ENCODE measurements at regions not wholly inside any gene's neighbourhood (a gene's known extent, or its start where the extent isn't known, plus 50 kb on each side); places are given as distances from the start of the nearest gene placed in this dataset.

DNA sequence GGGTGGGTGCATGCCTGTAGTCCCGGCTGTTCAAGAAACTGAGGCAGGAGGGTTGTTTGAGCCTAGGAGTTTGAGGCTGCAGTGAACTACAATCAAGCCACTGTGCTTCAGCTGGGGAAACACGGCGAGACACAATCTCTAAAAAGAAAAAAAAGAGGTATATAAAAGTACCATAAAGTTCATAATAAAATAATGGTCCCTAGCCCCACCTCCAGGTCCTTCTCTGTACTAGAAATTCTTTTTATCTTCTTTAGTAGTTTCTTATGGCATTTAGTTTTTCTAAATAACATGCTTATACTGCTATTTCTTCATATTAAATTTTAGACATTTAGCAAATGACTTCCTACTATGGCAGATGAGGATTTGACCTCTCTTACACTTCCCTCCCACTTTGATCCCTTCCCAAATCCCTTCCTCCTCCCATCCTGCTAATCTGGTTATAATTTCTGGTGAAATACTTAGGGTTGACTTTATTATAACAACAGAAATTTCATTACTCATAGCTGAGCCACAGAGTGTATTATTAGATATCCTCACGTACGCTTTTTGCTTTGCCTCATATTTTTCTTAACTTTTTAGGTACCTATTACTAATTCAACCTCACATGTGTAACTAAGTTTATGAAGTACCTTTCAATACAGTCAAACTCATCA is 94.7 kb downstream of the SLC41A2 start:
- no peak for DNase-seq (ENCODE audit: extremely low spot score)
- CTCF ChIA-PET = no interaction called here
- no peak for TF ChIP-seq PKNOX1 (IDR thresholded peaks at IDR 0.05)
- TF ChIP-seq FOXM1 (IDR thresholded peaks at IDR 0.05; ENCODE audit: borderline replicate concordance) = no peak
- TF ChIP-seq ELF4 (IDR thresholded peaks at IDR 0.05) = no peak
- no peak for TF ChIP-seq SP1 (IDR thresholded peaks at IDR 0.05)
- TF ChIP-seq ARNT (IDR thresholded peaks at IDR 0.05) = no peak
- TF ChIP-seq CTBP1 (IDR thresholded peaks at IDR 0.05; ENCODE audit: borderline replicate concordance) = no peak
- no peak for TF ChIP-seq FOXA1 (IDR thresholded peaks at IDR 0.05)
- no peak for TF ChIP-seq BHLHE40 (IDR thresholded peaks at IDR 0.05; ENCODE audit: borderline replicate concordance)
- no peak for TF ChIP-seq L3MBTL2 (conservative IDR thresholded peaks at IDR 0.05)
- TF ChIP-seq SUZ12 (IDR thresholded peaks at IDR 0.05) = no peak
- TF ChIP-seq TARDBP (IDR thresholded peaks at IDR 0.05) = no peak
- no peak for TF ChIP-seq FOXK2 (IDR thresholded peaks at IDR 0.05)
- no peak for TF ChIP-seq HDGF (IDR thresholded peaks at IDR 0.05; ENCODE audit: borderline replicate concordance)
- TF ChIP-seq ZNF384 (IDR thresholded peaks at IDR 0.05) = no peak
- no peak for TF ChIP-seq NFRKB (IDR thresholded peaks at IDR 0.05)
- TF ChIP-seq LEF1 (IDR thresholded peaks at IDR 0.05; ENCODE audit: borderline replicate concordance) = no peak
- POLR2A ChIA-PET = no interaction called here

DNA sequence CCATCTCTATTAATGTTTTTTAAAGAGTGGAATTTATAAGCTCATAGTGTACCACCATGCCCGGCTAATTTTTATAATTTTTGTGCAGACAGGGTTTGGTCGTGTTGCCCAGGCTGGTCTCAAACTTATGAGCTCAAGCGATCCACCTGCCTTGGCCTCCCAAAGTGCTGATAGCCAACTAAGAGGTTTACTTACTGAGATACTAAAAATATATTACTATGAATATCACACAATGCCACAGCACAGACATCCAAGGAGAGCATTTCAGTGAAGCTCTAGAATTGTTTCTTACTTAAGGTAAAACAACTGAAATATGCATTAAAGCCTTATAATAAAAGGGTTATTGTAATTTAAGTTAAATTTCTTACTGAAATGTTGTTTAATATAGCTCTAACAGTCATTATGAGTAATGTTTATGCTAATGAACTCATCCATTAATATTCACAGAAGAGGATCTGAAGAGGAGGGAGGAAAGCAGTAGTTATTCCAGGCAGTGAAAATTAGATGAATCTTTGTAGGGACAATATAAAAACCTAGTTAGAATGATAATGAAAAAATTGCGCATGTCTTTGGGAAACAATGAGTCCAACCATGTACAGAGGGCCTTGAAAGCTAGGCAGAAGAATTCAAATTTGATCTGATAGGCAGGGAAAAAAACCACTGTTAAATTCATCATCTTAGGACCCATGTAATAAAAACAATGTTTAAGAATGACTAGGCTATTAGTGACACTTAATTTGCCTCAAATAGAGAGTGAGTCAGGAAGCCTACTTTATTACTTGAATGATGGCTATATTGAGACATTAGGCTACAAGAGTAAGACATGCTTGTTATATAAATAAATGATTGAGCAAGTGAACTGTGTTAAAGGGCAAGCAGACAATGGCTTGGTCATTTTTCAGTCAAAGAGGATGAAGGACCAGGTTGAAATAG is 99.2 kb downstream of the SLC41A2 start:
- no peak for TF ChIP-seq SUZ12 (IDR thresholded peaks at IDR 0.05)
- TF ChIP-seq NFRKB (IDR thresholded peaks at IDR 0.05) = no peak
- TF ChIP-seq SP1 (IDR thresholded peaks at IDR 0.05) = no peak
- no peak for TF ChIP-seq TARDBP (IDR thresholded peaks at IDR 0.05)
- TF ChIP-seq FOXA1 (IDR thresholded peaks at IDR 0.05) = no peak
- TF ChIP-seq ZNF384 (IDR thresholded peaks at IDR 0.05) = no peak
- TF ChIP-seq HDGF (IDR thresholded peaks at IDR 0.05; ENCODE audit: borderline replicate concordance) = no peak
- no peak for TF ChIP-seq BHLHE40 (IDR thresholded peaks at IDR 0.05; ENCODE audit: borderline replicate concordance)
- TF ChIP-seq FOXK2 (IDR thresholded peaks at IDR 0.05) = no peak
- no peak for TF ChIP-seq LEF1 (IDR thresholded peaks at IDR 0.05; ENCODE audit: borderline replicate concordance)
- POLR2A ChIA-PET = no interaction called here
- DNase-seq (ENCODE audit: extremely low spot score) = no peak
- CTCF ChIA-PET = interaction anchor here (0.5 kb wide), 1 partner anchor 23 kb away, joined by 3 read pairs; no protein-coding TSS in a partner anchor

DNA sequence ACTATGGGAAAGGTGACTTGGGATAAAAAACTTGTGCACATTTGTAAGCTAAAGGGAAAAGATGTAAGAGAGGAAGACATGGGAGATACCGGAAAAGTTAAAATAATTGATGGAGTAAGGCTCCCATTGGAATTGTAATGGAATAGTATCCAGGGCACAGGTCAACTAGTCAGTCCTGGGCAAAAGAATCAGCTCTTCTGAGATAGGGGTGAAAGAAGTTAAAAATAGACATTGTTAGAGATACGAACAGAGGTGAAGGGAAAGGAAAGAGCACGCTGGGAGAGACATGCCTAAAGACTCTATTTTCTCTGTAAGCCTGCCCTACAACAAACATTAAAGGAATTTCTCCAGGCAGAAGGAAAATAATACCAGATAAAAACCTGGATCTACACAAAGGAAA is 101.6 kb downstream of the SLC41A2 start:
- no peak for DNase-seq (ENCODE audit: extremely low spot score)
- POLR2A ChIA-PET = no interaction called here
- CTCF ChIA-PET = no interaction called here
- TF ChIP-seq TARDBP (IDR thresholded peaks at IDR 0.05) (no peak), FOXA1 (IDR thresholded peaks at IDR 0.05) (no peak), ELF4 (IDR thresholded peaks at IDR 0.05) (no peak)

DNA sequence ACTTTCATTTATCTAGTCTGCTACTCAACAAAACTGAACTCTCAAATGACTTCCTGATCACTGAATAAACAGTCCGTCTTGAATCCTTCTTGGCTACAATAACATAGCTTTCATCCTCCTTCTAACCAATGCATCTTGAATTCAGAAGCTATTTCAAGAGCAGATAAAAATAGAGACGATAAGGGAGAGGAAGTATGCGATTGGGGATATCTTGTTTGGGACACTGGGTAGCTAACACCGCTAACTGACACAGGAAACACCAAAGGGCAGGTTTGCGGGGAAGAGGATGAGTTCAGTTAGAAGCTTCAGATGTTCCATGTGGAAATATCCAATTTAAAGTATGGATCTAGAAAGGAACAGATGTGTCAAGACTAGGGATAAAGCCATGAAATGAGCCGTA is 102.5 kb downstream of the SLC41A2 start:
- DNase-seq (ENCODE audit: extremely low spot score) = no peak
- ChIA-PET POLR2A (no interaction called here), CTCF (interaction anchor here (0.6 kb wide), 1 partner anchor 212 kb away, joined by 3 read pairs; no protein-coding TSS in a partner anchor)
- no peak for TF ChIP-seq LEF1 (IDR thresholded peaks at IDR 0.05; ENCODE audit: borderline replicate concordance)
- no peak for TF ChIP-seq CTBP1 (IDR thresholded peaks at IDR 0.05; ENCODE audit: borderline replicate concordance)
- no peak for TF ChIP-seq FOXM1 (IDR thresholded peaks at IDR 0.05; ENCODE audit: borderline replicate concordance)
- TF ChIP-seq FOXK2 (IDR thresholded peaks at IDR 0.05) = no peak

- no peak for DNase-seq (ENCODE audit: extremely low spot score)
- no peak for TF ChIP-seq PKNOX1 (IDR thresholded peaks at IDR 0.05)
- TF ChIP-seq FOXM1 (IDR thresholded peaks at IDR 0.05; ENCODE audit: borderline replicate concordance) = no peak
- TF ChIP-seq BHLHE40 (IDR thresholded peaks at IDR 0.05; ENCODE audit: borderline replicate concordance) = no peak
- TF ChIP-seq HDGF (IDR thresholded peaks at IDR 0.05; ENCODE audit: borderline replicate concordance) = no peak
- TF ChIP-seq ZNF384 (IDR thresholded peaks at IDR 0.05) = no peak
- no peak for TF ChIP-seq CTBP1 (IDR thresholded peaks at IDR 0.05; ENCODE audit: borderline replicate concordance)
- no peak for TF ChIP-seq SUZ12 (IDR thresholded peaks at IDR 0.05)
- no peak for TF ChIP-seq LEF1 (IDR thresholded peaks at IDR 0.05; ENCODE audit: borderline replicate concordance)
- no peak for TF ChIP-seq L3MBTL2 (conservative IDR thresholded peaks at IDR 0.05)
- TF ChIP-seq FOXA1 (IDR thresholded peaks at IDR 0.05) = no peak
- TF ChIP-seq TARDBP (IDR thresholded peaks at IDR 0.05) = no peak
- no peak for TF ChIP-seq FOXK2 (IDR thresholded peaks at IDR 0.05)
- TF ChIP-seq NFRKB (IDR thresholded peaks at IDR 0.05) = no peak
- no peak for TF ChIP-seq SP1 (IDR thresholded peaks at IDR 0.05)
- TF ChIP-seq ELF4 (IDR thresholded peaks at IDR 0.05) = no peak
- TF ChIP-seq ARNT (IDR thresholded peaks at IDR 0.05) = no peak
- ChIA-PET POLR2A (no interaction called here), CTCF (no interaction called here)
Observed at GRCh38 chr12:104852896-104853295, 105.2 kb downstream of the SLC41A2 start.

GRCh38 chr12:104852102-104852501 is 106.0 kb downstream of the SLC41A2 start:
- ChIA-PET CTCF (no interaction called here), POLR2A (no interaction called here)
- TF ChIP-seq FOXK2 (IDR thresholded peaks at IDR 0.05) (no peak), ELF4 (IDR thresholded peaks at IDR 0.05) (no peak), ARNT (IDR thresholded peaks at IDR 0.05) (no peak)
- DNase-seq (ENCODE audit: extremely low spot score) = no peak

DNA sequence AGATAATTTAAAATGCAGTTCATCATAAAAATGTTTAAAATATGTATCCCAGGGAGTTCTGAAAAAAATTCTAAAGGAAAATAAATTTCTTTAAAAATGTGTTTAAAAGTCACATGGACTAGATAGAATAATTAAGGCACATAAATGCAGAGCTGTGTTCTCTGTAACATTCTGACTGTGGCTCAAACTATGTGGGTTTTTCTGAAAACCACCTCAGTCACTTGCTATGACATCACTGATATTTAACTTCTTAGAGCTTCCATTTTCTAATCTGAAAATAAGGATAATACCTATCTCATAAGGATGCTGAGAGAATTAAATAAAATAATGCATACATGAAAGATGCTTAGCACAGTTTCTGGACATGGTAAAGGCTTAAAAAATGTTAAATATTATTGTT is 107.3 kb downstream of the SLC41A2 start:
- DNase-seq (ENCODE audit: extremely low spot score) = no peak
- ChIA-PET POLR2A (no interaction called here), CTCF (no interaction called here)
- TF ChIP-seq ARNT (IDR thresholded peaks at IDR 0.05) (no peak), SUZ12 (IDR thresholded peaks at IDR 0.05) (no peak), FOXK2 (IDR thresholded peaks at IDR 0.05) (no peak), HDGF (IDR thresholded peaks at IDR 0.05; ENCODE audit: borderline replicate concordance) (no peak), ELF4 (IDR thresholded peaks at IDR 0.05) (no peak), NFRKB (IDR thresholded peaks at IDR 0.05) (no peak), CTBP1 (IDR thresholded peaks at IDR 0.05; ENCODE audit: borderline replicate concordance) (no peak), LEF1 (IDR thresholded peaks at IDR 0.05; ENCODE audit: borderline replicate concordance) (no peak), FOXA1 (IDR thresholded peaks at IDR 0.05) (no peak), ZNF384 (IDR thresholded peaks at IDR 0.05) (no peak), FOXM1 (IDR thresholded peaks at IDR 0.05; ENCODE audit: borderline replicate concordance) (no peak), L3MBTL2 (conservative IDR thresholded peaks at IDR 0.05) (no peak), BHLHE40 (IDR thresholded peaks at IDR 0.05; ENCODE audit: borderline replicate concordance) (no peak), TARDBP (IDR thresholded peaks at IDR 0.05) (no peak), PKNOX1 (IDR thresholded peaks at IDR 0.05) (no peak)

Data from HEK293T (cell line).